K562 (cell line): ENCODE measurements at regions not wholly inside any gene's neighbourhood (a gene's known extent, or its start where the extent isn't known, plus 50 kb on each side); places are given as distances from the start of the nearest gene placed in this dataset.

Source experiments
- ATAC-seq: fragments of 200-7000 bp; cut with Tn5 transposase; 3 replicates; pipeline ENCODE4 v1.9.1; 2020; ENCODE audit warnings: moderate library complexity
- BruUV-seq: library from RNA; stranded (reverse); fragments of 400-500 nt; replicated peaks from 2 replicates; lab custom pipeline; 2021; lab: Mats Ljungman, UMichigan
- CTCF ChIA-PET: fragments of 300-600 bp; formaldehyde crosslinking; extraction: SDS; loops from one replicate; lab custom pipeline; 2021; ENCODE audit warnings: low intra/inter-chr PET ratio; lab: Yijun Ruan, JAX
- POLR2A ChIA-PET: fragments of 300-600, 350-650 bp; sonication (Branson Sonifier 250); formaldehyde crosslinking; extraction: SDS; loops from one replicate; lab custom pipeline; 2021; ENCODE audit warnings: antibody characterized with exemption, inconsistent platforms; lab: Yijun Ruan, JAX
- DNase-seq, 4 experiments: peaks; one replicate each; pipeline versions ENCODE4 v3.0.0 to v3.0.0-alpha.2; 2011 to 2018; ENCODE audit warnings: low spot score in 3 of 4, mixed read lengths in 3 of 4; ENCODE audit errors: extremely low read depth in 1 of 4
- FAIRE-seq: peaks from 2 replicates; lab custom pipeline; 2011; peaks lifted over from hg19 to GRCh38; lab: Jason Lieb, UNC
- H2AFZ ChIP-seq: 2 replicates; pipeline ENCODE4 v1.6.0; 2011; ENCODE audit warnings: low read depth, low read length, control low read depth, inconsistent platforms
- H3K27ac ChIP-seq: fragments of 200-600 bp; 3 replicates; pipeline ENCODE4 v1.8.0; 2011; ENCODE audit warnings: low read depth, mild to moderate bottlenecking, control low read depth, inconsistent platforms, low read length, moderate library complexity, mixed read lengths; ENCODE audit errors: extremely low read depth
- H3K27me3 ChIP-seq, 2 experiments: fragments of 300-600 bp in 1 of 2; 2 replicates in 1 of 2; 3 replicates in 1 of 2; pipeline versions ENCODE4 v1.6.0 to v1.8.0; 2011; ENCODE audit warnings: inconsistent platforms in 2 of 2, low read length in 2 of 2, mild to moderate bottlenecking in 1 of 2, mixed read lengths in 1 of 2, moderate library complexity in 1 of 2; ENCODE audit not compliant: control insufficient read depth in 2 of 2, insufficient read depth in 2 of 2
- H3K36me3 ChIP-seq: fragments of 300-600 bp; 3 replicates; pipeline ENCODE4 v1.8.0; 2011; ENCODE audit warnings: mild to moderate bottlenecking, low read length, inconsistent platforms; ENCODE audit not compliant: control insufficient read depth, insufficient read depth
- H3K4me1 ChIP-seq, 2 experiments: fragments of 200-600 bp in 1 of 2; replicated peaks in 1 of 2; 2 replicates in 1 of 2; 3 replicates in 1 of 2; pipeline versions ENCODE4 v1.5.1 to v1.8.0; 2011; ENCODE audit warnings: inconsistent platforms in 2 of 2, low read length in 2 of 2, mild to moderate bottlenecking in 1 of 2, mixed read lengths in 1 of 2, moderate library complexity in 1 of 2; ENCODE audit not compliant: control insufficient read depth in 2 of 2, insufficient read depth in 2 of 2
- H3K4me2 ChIP-seq: 2 replicates; pipeline ENCODE4 v1.6.1; 2011; ENCODE audit warnings: low read length, control low read depth, inconsistent platforms, mixed read lengths; ENCODE audit not compliant: insufficient read depth
- H3K4me3 ChIP-seq: fragments of 200-600 bp; sonication (generic), shearing (Covaris generic); 2 replicates; pipeline ENCODE4 v1.5.1; 2016; ENCODE audit warnings: control low read depth, inconsistent platforms
- H3K79me2 ChIP-seq: fragments of 200-600 bp; 3 replicates; pipeline ENCODE4 v1.8.0; 2011; ENCODE audit warnings: low read length, inconsistent platforms; ENCODE audit not compliant: control insufficient read depth, insufficient read depth
- H3K9ac ChIP-seq, 2 experiments: 2 replicates each; pipeline versions ENCODE4 v1.6.0 to v1.6.1; 2011; ENCODE audit warnings: low read depth in 2 of 2, low read length in 2 of 2, control low read depth in 1 of 2, inconsistent platforms in 1 of 2, mild to moderate bottlenecking in 1 of 2, mixed read lengths in 1 of 2; ENCODE audit not compliant: insufficient read depth in 1 of 2
- H3K9me1 ChIP-seq: one replicate; pipeline ENCODE4 v1.6.0; 2011; ENCODE audit warnings: inconsistent platforms, mild to moderate bottlenecking, low read length, moderate library complexity; ENCODE audit not compliant: control insufficient read depth, insufficient read depth
- H3K9me3 ChIP-seq: replicated peaks from 2 replicates; pipeline ENCODE4 v1.5.1; 2011; ENCODE audit warnings: low read depth, low read length, inconsistent platforms; ENCODE audit not compliant: control insufficient read depth, insufficient read depth
- H4K20me1 ChIP-seq: replicated peaks from 2 replicates; pipeline ENCODE4 v1.6.1; 2011; ENCODE audit warnings: low read length, inconsistent platforms, mixed read lengths; ENCODE audit not compliant: control insufficient read depth, insufficient read depth
- ATF7 ChIP-seq: fragments of 450-650 bp; IDR thresholded peaks from 2 replicates; pipeline ENCODE4 v1.7.1; 2014; ENCODE audit warnings: mild to moderate bottlenecking, moderate library complexity
- C11orf30 ChIP-seq: fragments of 450-650 bp; IDR thresholded peaks from 2 replicates; pipeline ENCODE4 v1.6.1; 2016; ENCODE audit warnings: low read depth, mild to moderate bottlenecking
- CXXC5 ChIP-seq: fragments of 250-450 bp; sonication (Bioruptor Pico); IDR thresholded peaks from 2 replicates; pipeline ENCODE4 v1.8.0; 2022; ENCODE audit warnings: inconsistent platforms, mild to moderate bottlenecking, moderate library complexity
- ETV1 ChIP-seq: fragments of 450-650 bp; conservative IDR thresholded peaks from 2 replicates; pipeline ENCODE4 v1.6.1; 2016; ENCODE audit warnings: missing genetic modification characterization, control low read depth, low read depth, missing compliant biosample characterization
- MAFG ChIP-seq: fragments of 450-650 bp; conservative IDR thresholded peaks from 2 replicates; pipeline ENCODE4 v1.6.1; 2016; ENCODE audit warnings: missing genetic modification characterization, missing compliant biosample characterization
- NCOR1 ChIP-seq: fragments of 450-650 bp; IDR thresholded peaks from 2 replicates; pipeline ENCODE4 v1.6.1; 2016; ENCODE audit warnings: mild to moderate bottlenecking, moderate library complexity
- RBM34 ChIP-seq: fragments of 200-400 bp; formaldehyde crosslinking; IDR thresholded peaks from 2 replicates; pipeline ENCODE4 v1.6.1; 2018; ENCODE audit warnings: low read length, borderline replicate concordance; ENCODE audit not compliant: insufficient read depth
- TEAD1 ChIP-seq, 2 experiments: fragments of 450-650 bp in 1 of 2; sonication (generic) in 1 of 2; formaldehyde crosslinking; IDR thresholded peaks; 2 replicates each; pipeline versions ENCODE4 v1.4.0 to v1.8.0; 2020 to 2022; ENCODE audit warnings: mild to moderate bottlenecking in 2 of 2, missing genetic modification reagents in 1 of 2
- TFE3 ChIP-seq: fragments of 450-650 bp; formaldehyde crosslinking; IDR thresholded peaks from 2 replicates; pipeline ENCODE4 v1.4.0; 2020; ENCODE audit warnings: mild to moderate bottlenecking, mixed read lengths
- THRB ChIP-seq: fragments of 450-650 bp; formaldehyde crosslinking; conservative IDR thresholded peaks from 2 replicates; pipeline ENCODE4 v1.4.0; 2022; ENCODE audit warnings: mild to moderate bottlenecking, missing genetic modification characterization
- TRIM24 ChIP-seq, 2 experiments: fragments of 450-650 bp; IDR thresholded peaks; 2 replicates each; pipeline ENCODE4 v1.6.1; 2016
- WGBS: fragments of 100-300 bp; shearing (Covaris generic); methylation state at CpG from one replicate; pipeline ENCODE4 v1.1.6; 2016; ENCODE audit warnings: low coverage, mixed read lengths; ENCODE audit not compliant: insufficient coverage; ENCODE audit errors: missing lambda C conversion rate; 5-methylcytosine and 5-hydroxymethylcytosine counted together
- in situ Hi-C: fragments of 300-500 bp; cut with MboI; formaldehyde crosslinking; loops from 4 replicates; pipeline ENCODE4 v1.15.0; 2018; ENCODE audit warnings: inconsistent platforms, mixed read lengths
- intact Hi-C: fragments of 100-400 bp; cut with micrococcal nuclease; formaldehyde crosslinking; loops from 2 replicates; pipeline ENCODE4 v1.14.2; 2022
- TF ChIP-seq, protein P1 (sequence below), 3 experiments: fragments of 200-800 bp in 1 of 3; fragments of 250-450 bp in 1 of 3; fragments of 450-650 bp in 1 of 3; sonication (Bioruptor Pico) in 1 of 3; sonication (Bioruptor generic) in 1 of 3; formaldehyde crosslinking in 1 of 3; IDR thresholded peaks; 2 replicates each; pipeline versions ENCODE4 v1.6.1 to v1.8.0; 2016 to 2022; ENCODE audit warnings: mild to moderate bottlenecking in 2 of 3, missing genetic modification characterization in 2 of 3, missing compliant biosample characterization in 1 of 3, moderate library complexity in 1 of 3
- TF ChIP-seq, protein P2 (sequence below): sonication (generic); formaldehyde crosslinking; IDR thresholded peaks from 2 replicates; pipeline ENCODE4 v1.8.0; 2022; ENCODE audit warnings: mild to moderate bottlenecking, missing genetic modification reagents

DNA sequence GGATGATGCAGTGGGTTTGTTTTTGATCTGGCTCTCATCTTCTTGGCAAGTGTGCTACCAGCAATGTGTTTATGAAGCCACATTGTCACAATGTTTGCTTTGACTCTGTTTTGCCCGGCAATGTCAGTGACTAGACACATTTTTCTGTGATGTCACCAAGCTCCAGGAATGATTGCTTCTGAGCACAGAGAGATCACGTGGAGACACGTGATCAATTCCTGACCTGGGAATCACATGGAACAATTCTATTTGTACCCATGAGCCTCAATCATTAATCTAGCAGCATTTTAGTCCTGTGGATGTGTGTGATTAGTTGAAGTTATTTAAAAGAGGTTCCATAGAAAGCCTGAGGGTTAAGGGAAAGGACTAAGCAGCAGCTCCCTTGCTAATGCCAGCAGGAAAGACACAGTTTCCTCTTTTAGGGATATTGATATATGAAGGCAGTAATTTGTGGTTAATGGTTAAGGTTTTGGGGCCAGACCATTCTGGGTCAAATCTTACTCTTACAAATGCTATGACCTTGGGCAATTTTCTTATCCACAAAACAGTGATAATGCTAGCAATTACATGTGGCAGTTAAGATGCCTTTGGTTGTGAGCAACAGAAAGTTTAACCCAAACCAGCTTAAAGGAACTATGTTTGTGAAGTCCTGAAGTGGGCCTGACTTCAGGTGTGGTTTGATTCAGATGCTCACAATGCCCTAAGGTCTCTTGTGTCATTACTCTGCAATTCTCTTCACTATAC, 59.0 kb downstream of the FASLG start:
- no peaks in the 10 kb centered on the region for H4K20me1 ChIP-seq
- no TSS peak for BruUV-seq
- intact Hi-C loops, result loop anchor here (2.0 kb wide), 2 partner anchors 55 to 185 kb away; partner anchors contain the start of gene SUCO
- in situ Hi-C loops, result no loop called here
- H3K9me1 ChIP-seq, result no peaks in the 10 kb centered on the region
- no peak overlapping the region for H3K4me2 ChIP-seq
- peaks cover 3 to 22% of the 10 kb centered on the region in 2 experiments; a peak in 4 of 5 replicates for H3K4me1 ChIP-seq
- 0% methylated on average over 3 of the region's 3 CpGs for WGBS
- DNase-seq (peak in 2 of 4 experiments; percentile 28 to 58), ATAC-seq (peak; percentile 66), FAIRE-seq (peak; percentile 89)
- peak overlapping the region; percentile 5; the same call in 1 of the 3 replicates for H3K27ac ChIP-seq
- no peaks in the 10 kb centered on the region for H3K9me3 ChIP-seq
- POLR2A ChIA-PET, result interaction anchor here (0.7 to 1.2 kb wide), 4 partner anchors 9 to 1295 kb away, joined by 3 to 4 read pairs (median 4); no protein-coding TSS in a partner anchor
- no peak overlapping the region for H3K4me3 ChIP-seq
- H3K9ac ChIP-seq, result no peak overlapping the region
- H3K27me3 ChIP-seq, result no peaks in the 10 kb centered on the region
- H2AFZ ChIP-seq, result peak overlapping the region; percentile 78
- no peaks in the 10 kb centered on the region for H3K79me2 ChIP-seq
- no peaks in the 10 kb centered on the region for H3K36me3 ChIP-seq
- CTCF ChIA-PET, result interaction anchor here (2.1 to 2.9 kb wide), 2 partner anchors 108 to 267 kb away, joined by 6 to 17 read pairs; no protein-coding TSS in a partner anchor
- TF ChIP-seq CXXC5 (CRISPR knock-in tag), result peak; percentile 54
- TF ChIP-seq TFE3, result peak; percentile 94
- peak; percentile 87 for TF ChIP-seq C11orf30
- TF ChIP-seq ETV1 (tag), result peak; percentile 17; the same call in 1 of the 2 replicates
- no peak for TF ChIP-seq THRB
- TF ChIP-seq ATF7, result peak; percentile 80
- peak; percentile 96 for TF ChIP-seq MAFG
- TF ChIP-seq, protein P1, sequence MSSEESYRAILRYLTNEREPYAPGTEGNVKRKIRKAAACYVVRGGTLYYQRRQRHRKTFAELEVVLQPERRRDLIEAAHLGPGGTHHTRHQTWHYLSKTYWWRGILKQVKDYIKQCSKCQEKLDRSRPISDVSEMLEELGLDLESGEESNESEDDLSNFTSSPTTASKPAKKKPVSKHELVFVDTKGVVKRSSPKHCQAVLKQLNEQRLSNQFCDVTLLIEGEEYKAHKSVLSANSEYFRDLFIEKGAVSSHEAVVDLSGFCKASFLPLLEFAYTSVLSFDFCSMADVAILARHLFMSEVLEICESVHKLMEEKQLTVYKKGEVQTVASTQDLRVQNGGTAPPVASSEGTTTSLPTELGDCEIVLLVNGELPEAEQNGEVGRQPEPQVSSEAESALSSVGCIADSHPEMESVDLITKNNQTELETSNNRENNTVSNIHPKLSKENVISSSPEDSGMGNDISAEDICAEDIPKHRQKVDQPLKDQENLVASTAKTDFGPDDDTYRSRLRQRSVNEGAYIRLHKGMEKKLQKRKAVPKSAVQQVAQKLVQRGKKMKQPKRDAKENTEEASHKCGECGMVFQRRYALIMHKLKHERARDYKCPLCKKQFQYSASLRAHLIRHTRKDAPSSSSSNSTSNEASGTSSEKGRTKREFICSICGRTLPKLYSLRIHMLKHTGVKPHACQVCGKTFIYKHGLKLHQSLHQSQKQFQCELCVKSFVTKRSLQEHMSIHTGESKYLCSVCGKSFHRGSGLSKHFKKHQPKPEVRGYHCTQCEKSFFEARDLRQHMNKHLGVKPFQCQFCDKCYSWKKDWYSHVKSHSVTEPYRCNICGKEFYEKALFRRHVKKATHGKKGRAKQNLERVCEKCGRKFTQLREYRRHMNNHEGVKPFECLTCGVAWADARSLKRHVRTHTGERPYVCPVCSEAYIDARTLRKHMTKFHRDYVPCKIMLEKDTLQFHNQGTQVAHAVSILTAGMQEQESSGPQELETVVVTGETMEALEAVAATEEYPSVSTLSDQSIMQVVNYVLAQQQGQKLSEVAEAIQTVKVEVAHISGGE (CRISPR knock-in tag; IDR thresholded peaks at IDR 0.05), result peak in 1 of 3 experiments; percentile 42; a peak in 1 of 6 replicates
- peak in 1 of 2 experiments; percentile 43; a peak in 1 of 4 replicates for TF ChIP-seq TRIM24 (IDR thresholded peaks at IDR 0.05)
- TF ChIP-seq RBM34, result no peak
- peak in 1 of 2 experiments; percentile 68; a peak in 1 of 4 replicates for TF ChIP-seq TEAD1 (CRISPR knock-in tag; IDR thresholded peaks at IDR 0.05)
- TF ChIP-seq, protein P2, sequence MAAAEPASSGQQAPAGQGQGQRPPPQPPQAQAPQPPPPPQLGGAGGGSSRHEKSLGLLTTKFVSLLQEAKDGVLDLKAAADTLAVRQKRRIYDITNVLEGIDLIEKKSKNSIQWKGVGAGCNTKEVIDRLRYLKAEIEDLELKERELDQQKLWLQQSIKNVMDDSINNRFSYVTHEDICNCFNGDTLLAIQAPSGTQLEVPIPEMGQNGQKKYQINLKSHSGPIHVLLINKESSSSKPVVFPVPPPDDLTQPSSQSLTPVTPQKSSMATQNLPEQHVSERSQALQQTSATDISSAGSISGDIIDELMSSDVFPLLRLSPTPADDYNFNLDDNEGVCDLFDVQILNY, result no peak
- 0 out of 2 replicates have a peak, but pooled peaks have one; percentile 17 for TF ChIP-seq NCOR1
